Tibial nerve (tissue), 3 donors: ENCODE measurements at regions not wholly inside any gene's neighbourhood (a gene's known extent, or its start where the extent isn't known, plus 50 kb on each side); places are given as distances from the start of the nearest gene placed in this dataset.

Experiments
- CTCF ChIP-seq, 5 experiments: fragments of 200-600 bp in 3 of 5; fragments of 450-650 bp in 2 of 5; sonication (generic) in 3 of 5; IDR thresholded peaks; one replicate each; pipeline ENCODE4 v1.5.1; 2016 to 2019; ENCODE audit warnings: antibody characterized with exemption in 5 of 5, mild to moderate bottlenecking in 3 of 5, moderate library complexity in 2 of 5
- POLR2A ChIP-seq, 2 donors: fragments of 450-650 bp; IDR thresholded peaks; one replicate each; pipeline ENCODE4 v1.6.1; 2017; ENCODE audit warnings: antibody characterized with exemption in 2 of 2, mild to moderate bottlenecking in 2 of 2, moderate library complexity in 2 of 2

GRCh38 chr3:178181784-178182183 lies 354.5 kb upstream of the KCNMB2 start:
- TF ChIP-seq CTCF (IDR thresholded peaks at IDR 0.05) (no peak), POLR2A (IDR thresholded peaks at IDR 0.05) (no peak)
